NCI-H345 treated with DMSO at 0.1 percent for 48 hours (cell line): ENCODE measurements at regions not wholly inside any gene's neighbourhood (a gene's known extent, or its start where the extent isn't known, plus 50 kb on each side); places are given as distances from the start of the nearest gene placed in this dataset.

Experiments used
- DNase-seq: peaks from one replicate; lab custom pipeline; 2025; ENCODE audit not compliant: unreplicated experiment; lab: John Stamatoyannopoulos, UW

GRCh38 chr18:65322895-65323294 lies 427.9 kb upstream of the CDH7 start:
- DNase-seq, result no peak

- no peak for DNase-seq
These were observed 452.4 kb upstream of the CDH7 start for GRCh38 chr18:65298422-65298821.

- no peak for DNase-seq
These were observed 461.9 kb upstream of the CDH7 start for GRCh38 chr18:65288908-65289307.

GRCh38 chr18:65287652-65288051 lies 463.2 kb upstream of the CDH7 start:
- DNase-seq, result peak; percentile 94

- no peak for DNase-seq
These were observed 468.7 kb upstream of the CDH7 start for GRCh38 chr18:65282096-65282495.

- DNase-seq, result no peak
These were observed 471.0 kb upstream of the CDH7 start for GRCh38 chr18:65279668-65280305.

GRCh38 chr18:65278939-65279667 lies 471.7 kb upstream of the CDH7 start:
- no peak for DNase-seq

GRCh38 chr18:65269375-65269774 lies 481.4 kb upstream of the CDH7 start:
- DNase-seq, result no peak

- no peak for DNase-seq
These were observed 485.1 kb upstream of the CDH7 start for GRCh38 chr18:65265761-65266160.

- no peak for DNase-seq
These were observed 490.8 kb upstream of the CDH7 start for GRCh38 chr18:65260030-65260429.

GRCh38 chr18:65259403-65259802 lies 491.4 kb upstream of the CDH7 start:
- DNase-seq, result no peak

- no peak for DNase-seq
These were observed 493.7 kb upstream of the CDH7 start for GRCh38 chr18:65257149-65257548.

GRCh38 chr18:65255417-65255816 lies 495.4 kb upstream of the CDH7 start:
- DNase-seq, result no peak

- DNase-seq, result no peak
These were observed 511.0 kb upstream of the CDH7 start for GRCh38 chr18:65239787-65240186.

- peak; percentile 67 for DNase-seq
These were observed 514.7 kb upstream of the CDH7 start for GRCh38 chr18:65235966-65236624.

GRCh38 chr18:65230311-65230710 lies 520.5 kb upstream of the CDH7 start:
- no peak for DNase-seq

GRCh38 chr18:65227970-65228369 lies 522.8 kb upstream of the CDH7 start:
- DNase-seq, result no peak

GRCh38 chr18:65221736-65222135 lies 529.1 kb upstream of the CDH7 start:
- DNase-seq, result no peak

GRCh38 chr18:65221115-65221514 lies 529.7 kb upstream of the CDH7 start:
- no peak for DNase-seq

GRCh38 chr18:65215865-65216466 lies 534.8 kb upstream of the CDH7 start:
- no peak for DNase-seq

- DNase-seq, result no peak
These were observed 536.4 kb upstream of the CDH7 start for GRCh38 chr18:65214456-65214855.
